Gastrocnemius medialis (tissue), 4 donors: ENCODE measurements at regions not wholly inside any gene's neighbourhood (a gene's known extent, or its start where the extent isn't known, plus 50 kb on each side); places are given as distances from the start of the nearest gene placed in this dataset.

Source experiments
- CTCF ChIP-seq, 5 experiments: fragments of 450-650 bp in 3 of 5; fragments of 200-600 bp in 2 of 5; sonication (generic) in 2 of 5; IDR thresholded peaks in 4 of 5; conservative IDR thresholded peaks in 1 of 5; 1 replicate in 4 of 5; 2 replicates in 1 of 5; pipeline ENCODE4 v1.5.1; 2016 to 2019; ENCODE audit warnings: antibody characterized with exemption in 5 of 5, mild to moderate bottlenecking in 3 of 5, moderate library complexity in 3 of 5
- POLR2A ChIP-seq, 2 donors: fragments of 450-650 bp; IDR thresholded peaks; one replicate each; pipeline ENCODE4 v1.6.1; 2017; ENCODE audit warnings: antibody characterized with exemption in 2 of 2, mild to moderate bottlenecking in 2 of 2, moderate library complexity in 2 of 2

- TF ChIP-seq CTCF (IDR thresholded peaks at IDR 0.05 in 4 of 5, conservative IDR thresholded peaks at IDR 0.05 in 1 of 5) (no peak), POLR2A (IDR thresholded peaks at IDR 0.05) (no peak)
Observed at GRCh38 chr20:57075181-57075580, 191.3 kb downstream of the BMP7 start.
